ENCODE measurements at regions not wholly inside any gene's neighbourhood (a gene's known extent, or its start where the extent isn't known, plus 50 kb on each side); places are given as distances from the start of the nearest gene placed in this dataset.

DNA sequence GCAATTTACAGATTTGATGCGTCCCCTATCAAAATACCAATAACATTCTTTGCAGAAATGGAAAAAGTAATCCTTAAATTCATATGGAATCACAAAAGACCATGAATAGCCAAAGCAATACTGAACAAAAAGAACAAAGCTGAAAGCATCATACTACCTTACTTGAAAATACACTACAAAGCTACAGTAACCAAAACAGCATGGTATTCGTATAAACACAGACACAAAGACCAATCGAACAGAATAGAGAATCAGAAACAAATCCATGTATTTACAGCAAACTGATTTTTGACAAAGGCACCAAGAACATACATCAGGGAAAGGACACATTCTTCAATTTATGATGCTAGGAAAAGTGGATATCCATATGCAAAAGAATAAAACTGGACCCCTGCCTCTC, 206.5 kb upstream of the PDE10A start:
- DNase-seq, result no peak

DNA sequence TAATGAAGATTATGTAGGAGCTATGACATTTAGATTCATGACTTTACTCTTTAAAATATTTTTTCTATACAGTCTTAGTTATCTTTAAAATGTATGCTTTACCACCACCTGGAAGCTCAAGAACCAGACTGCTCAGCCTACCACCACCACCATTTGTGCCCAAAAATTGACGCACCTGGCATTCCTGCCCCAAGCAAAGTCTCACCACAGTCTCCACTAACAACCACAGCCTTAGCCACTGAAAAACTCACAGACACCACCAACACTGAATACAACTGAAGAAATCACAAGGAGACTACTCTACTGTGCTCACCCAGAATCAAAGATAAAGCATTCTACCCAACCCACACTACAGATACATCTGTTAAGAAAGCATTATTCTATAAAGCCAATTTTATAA, 201.9 kb upstream of the PDE10A start:
- DNase-seq, result no peak

- no peak for DNase-seq
Observed at GRCh38 chr6:165864218-165864617, 201.2 kb upstream of the PDE10A start.

- no peak for DNase-seq
Observed at GRCh38 chr6:165863801-165864200, 200.8 kb upstream of the PDE10A start.

DNA sequence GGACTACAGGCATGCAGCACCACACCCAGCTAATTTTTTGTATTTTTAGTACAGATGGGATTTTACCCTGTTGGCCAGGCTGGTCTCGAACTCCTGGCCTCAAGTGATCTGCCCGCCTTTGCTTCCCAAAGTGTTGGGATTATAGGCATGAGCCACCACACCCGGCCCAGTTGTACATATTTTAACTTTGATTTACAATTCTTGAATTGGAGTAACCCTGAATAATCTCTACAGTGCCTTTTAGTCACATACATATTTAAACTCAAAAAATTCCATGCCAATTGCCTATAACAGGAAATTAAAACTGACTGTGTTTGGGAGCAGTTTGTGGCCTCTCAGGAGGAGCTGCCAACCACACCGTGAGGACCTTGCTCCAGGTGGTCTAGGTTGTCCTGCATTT, 199.8 kb upstream of the PDE10A start:
- no peak for DNase-seq

DNA sequence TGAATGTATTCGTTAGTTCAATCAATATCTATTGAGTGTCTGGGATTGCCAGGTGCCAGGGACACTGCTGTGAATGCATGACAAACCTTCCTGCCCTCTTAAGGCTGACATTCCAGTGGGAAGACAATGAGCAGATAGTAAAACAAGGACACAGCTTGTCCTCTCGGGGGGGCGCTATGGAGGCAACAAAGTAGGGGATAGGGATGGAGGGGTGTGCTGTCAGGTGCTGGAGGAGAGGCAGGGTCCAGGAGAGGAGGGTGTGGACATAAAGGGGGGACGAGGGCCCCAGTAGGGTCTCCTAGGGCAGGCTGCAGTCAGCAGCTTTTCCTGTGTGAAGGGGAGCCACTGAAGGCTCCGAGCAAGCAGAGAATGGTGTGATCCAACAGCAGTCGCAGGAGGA, 198.2 kb upstream of the PDE10A start:
- DNase-seq, result no peak

DNA sequence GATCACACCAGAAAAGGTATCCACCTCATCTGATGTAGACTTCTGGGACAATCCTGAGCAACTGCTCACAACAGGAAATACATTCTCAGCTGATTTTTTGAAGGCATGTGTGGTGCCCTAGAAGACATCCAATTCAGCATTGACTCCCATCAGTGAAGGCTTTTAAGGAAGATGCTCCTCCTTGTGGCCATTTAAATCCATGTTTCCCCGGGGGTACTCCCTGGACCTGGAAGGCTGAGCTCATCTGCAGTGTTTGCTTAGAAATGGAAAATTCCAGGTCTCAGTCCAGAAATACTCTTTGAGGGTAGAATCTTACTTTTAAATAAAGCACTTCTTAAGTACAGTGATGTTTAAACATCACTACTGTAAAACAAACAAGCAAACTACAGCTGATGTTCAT, 195.5 kb upstream of the PDE10A start:
- no peak for DNase-seq

DNA sequence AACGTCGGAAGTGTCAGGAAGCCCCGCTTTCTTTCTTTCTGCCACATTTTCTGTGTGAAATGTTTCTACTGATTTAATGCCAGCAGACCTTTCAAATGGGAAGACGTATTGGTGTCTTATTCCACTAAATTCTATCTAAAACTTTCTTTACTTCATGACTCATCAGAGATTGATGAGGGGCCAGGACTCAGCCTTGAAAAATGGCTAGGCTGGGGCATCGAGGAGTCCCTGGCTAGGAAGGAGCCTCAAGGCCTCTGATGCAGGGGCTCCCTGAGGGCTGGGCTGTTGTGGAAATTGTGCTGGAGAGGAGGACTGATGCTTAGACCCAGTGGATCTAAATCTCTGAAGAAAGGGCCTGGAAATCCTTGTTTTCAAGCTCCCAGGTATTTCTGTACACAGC, 192.8 kb upstream of the PDE10A start:
- no peak for DNase-seq

DNA sequence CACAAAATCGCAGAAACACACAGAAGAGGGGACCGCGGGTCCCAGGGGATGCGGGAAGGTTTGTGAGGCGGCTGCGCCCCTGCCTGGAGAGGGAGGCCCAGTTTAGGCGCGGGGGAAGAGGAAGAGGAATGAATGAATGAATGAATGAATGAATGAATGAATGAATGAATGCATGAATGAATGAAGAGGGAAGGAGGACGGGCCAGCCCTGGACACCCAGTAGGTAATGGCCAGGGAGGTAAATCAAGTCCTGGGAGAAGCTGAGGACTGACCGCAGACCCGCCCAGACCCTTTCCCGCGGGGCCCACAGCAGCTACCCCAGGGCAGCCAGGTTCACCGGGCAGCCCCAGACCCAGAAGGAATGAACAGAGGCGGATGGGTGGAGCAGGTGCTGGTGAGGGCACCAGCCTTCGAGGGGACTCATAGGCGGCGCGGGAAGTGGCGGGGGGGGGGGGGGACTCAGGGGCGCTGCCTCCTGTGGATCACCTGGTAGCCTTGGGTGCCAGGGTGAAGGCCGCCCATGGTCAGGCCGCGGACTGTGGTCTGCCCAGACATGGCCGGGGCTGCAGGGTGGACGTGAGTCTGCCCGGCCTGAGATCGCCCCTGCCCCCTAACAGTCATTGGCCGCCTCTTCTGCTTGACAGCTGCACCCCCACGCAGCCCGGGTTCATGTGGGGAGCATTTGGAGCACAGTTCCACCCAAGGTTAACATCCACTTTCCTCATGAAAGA, 192.0 kb upstream of the PDE10A start:
- no peak for DNase-seq

DNA sequence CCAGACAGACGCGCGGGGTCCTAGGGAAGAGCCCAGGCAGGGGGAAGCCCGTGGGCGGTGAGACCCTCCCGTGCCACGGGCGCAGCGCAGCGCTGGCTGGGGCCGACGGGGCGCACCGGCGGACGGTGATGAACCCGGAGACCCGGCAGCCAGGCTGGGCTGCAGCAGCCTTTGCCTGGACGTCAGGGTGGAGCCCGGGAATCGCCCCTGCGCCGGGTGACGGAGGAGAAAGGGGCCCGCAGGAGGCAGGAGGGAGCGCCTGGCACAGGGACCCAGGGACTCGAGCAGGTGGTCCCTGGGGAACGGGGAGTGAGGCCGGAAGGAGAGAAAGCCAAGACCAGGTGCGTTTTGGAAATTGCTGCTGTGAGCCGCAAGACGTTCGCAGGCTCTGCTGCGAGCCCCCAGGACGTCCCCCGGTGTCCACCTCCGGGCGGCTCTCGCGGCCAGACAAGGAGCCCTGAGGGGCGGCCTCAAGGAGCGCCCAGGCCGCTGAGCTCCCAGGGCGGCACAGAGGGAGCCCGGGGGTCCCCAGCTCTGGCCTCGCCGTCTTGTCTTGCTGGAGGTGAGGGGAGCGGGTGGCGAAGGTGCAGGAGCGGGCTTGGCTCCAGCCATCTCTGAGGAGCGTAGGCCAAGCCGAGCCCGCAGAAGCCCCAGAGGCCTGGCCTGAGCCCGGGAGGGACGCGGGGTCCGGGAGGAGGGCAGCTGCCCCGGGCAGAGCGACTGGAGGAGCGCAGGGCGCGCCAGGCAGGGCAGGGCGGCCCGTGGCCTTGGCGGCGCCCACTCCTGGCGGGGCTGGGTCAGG, 191.2 kb upstream of the PDE10A start:
- no peak for DNase-seq

DNA sequence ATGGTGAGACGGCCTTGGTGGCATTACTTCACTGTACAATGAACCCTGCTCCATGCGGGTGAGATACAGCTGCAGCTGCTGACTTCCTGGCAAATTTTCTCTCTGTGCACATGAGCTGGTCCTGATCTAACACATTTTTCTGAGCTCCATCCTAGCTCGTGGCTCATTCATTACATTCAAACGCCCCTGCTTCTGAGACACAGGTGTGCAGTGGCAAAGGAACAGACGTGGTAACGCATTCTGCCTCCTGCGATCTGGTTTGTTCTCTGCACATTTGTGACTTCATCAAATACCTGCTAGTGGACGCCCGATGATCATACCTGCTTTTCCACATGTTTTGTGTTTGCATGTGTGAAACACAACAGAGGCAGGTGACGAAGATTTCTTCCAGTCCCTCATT, 189.6 kb upstream of the PDE10A start:
- no peak for DNase-seq

DNA sequence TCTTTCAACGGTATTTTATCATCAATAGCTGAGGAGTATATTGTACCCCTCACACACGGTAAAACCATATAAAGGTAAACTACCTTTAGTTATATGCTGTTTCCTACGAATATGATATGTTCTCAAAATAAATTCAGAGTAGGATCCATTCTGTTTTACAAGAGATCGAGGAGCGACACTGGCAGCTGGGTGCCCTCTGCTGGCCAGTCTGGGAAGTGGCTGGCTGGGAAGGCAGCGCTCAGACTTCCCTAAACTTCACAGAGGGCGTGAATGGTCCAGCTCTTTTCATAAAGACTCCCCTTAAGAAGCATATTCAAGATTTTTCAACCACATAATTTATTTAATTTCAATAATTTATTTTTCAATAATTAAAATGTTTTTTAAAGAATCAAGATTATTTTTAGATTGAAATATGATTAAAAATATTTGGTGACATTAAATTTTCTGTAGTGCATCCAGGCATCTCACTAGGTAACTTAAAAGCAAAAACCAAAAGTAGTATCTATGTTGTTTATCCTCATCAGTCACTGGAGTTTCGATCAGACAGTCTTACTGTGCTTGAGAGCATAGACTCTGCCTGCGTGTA, 187.5 kb upstream of the PDE10A start:
- DNase-seq, result no peak

GRCh38 chr6:165849534-165850430, 186.7 kb upstream of the PDE10A start:
- no peak for DNase-seq

GRCh38 chr6:165848086-165848426, 185.0 kb upstream of the PDE10A start:
- no peak for DNase-seq

DNA sequence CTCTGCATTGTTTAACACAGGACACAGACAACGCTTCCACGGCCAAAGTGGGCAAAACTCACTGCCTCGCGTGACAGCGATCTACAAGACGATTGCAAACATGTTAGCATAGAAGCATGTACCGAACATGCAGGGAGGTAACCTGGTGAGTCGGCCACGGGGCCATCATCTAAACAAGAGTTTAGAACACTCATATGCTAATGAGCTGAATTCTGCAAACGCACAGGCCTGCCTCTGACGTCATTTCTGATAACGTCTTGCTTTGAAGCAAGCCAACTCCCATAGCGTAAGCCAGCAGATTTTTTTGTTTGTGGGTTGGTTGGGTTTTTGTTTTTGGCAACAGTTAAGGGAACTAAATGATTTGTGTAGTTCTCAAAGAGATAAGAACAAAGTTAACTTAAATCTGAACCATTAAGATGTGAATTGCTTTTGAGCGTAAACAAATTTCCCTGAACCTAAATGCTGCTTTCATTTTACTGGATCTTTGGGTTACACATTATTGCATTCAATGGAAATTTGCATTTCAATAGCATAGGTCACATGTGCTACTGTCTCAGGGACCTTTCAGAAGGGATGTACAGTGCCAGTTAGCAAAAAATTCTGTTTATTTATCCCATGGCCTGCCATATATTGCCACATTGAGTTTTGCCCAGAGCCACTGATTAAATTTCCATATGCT, 184.5 kb upstream of the PDE10A start:
- no peak for DNase-seq

GRCh38 chr6:165846123-165846966, 183.3 kb upstream of the PDE10A start:
- DNase-seq, result no peak

GRCh38 chr6:165845493-165845892, 182.5 kb upstream of the PDE10A start:
- no peak for DNase-seq

DNA sequence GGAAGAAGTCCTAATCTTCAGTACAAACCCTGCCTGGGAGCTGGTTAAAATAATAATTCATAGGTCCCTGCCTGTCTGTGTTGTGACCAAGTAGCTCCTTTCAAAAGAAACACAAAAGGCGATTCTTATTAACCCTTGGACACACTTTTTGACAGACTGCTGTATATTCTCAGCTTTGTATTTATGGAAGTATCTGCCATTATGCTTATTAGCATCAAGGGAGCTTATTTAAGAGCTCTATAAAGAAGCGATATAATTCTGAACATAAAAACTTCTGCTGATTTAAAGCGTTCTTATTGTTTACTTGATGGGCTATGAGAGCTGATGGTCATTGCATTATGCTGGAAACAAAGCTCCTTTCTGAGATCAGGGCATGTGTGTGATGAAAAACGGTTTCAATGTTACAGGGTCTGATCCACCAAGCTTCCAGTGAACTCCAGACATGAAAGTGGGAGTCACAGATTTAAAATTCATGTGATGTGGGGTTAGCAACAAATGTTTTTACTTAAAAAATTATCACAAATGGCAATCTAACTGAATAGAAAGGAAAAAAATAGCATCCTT, 181.8 kb upstream of the PDE10A start:
- no peak for DNase-seq

DNA sequence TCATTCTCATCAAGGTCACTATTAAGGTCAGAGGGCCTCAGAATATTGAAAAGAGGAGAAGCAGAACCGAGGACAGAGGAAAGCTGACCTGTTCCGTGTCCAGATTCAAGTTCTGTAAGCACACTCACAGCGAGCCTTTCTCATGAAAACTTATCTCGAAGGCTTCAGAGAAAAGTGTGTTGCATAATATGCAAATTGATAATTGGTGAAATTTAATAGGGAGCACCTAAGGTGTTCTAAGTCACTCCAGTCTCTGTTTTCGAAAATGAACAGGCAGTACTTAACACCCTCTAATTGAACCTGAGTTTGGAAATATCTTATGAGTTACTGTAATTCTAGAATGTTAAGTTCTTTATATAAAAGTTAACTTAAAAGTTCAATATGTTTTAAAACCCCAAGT, 181.2 kb upstream of the PDE10A start:
- no peak for DNase-seq

DNA sequence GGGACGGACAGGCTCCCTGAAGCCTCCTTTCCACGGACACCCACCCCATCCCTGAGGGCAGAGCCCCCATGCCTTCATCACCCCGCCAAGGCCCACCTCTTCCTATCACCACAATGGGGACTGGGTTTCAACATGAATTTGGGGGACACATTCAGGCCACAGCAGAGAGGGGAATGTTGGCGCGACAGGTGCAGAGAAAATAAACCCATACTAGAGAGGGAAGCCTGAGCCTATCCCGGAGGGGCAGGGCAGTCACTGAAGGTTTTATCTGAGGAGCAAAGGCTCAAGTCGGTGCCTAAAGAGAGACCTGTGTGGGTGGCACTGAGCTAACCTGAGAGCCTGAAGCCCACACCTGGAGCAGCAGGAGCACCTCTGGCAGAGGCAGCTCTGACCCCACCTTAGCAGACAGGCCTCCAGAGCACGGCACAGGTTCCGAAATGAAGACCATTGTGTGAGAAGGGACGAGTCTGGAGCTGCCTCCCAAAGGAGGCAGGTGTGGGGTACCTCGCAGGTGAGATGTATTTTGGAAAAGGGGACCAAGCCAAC, 180.6 kb upstream of the PDE10A start:
- DNase-seq, result no peak

- DNase-seq, result no peak
Observed at GRCh38 chr6:165843121-165843520, 180.1 kb upstream of the PDE10A start.
